B cell (primary cell): ENCODE measurements at regions not wholly inside any gene's neighbourhood (a gene's known extent, or its start where the extent isn't known, plus 50 kb on each side); places are given as distances from the start of the nearest gene placed in this dataset.

Source experiments
- CTCF ChIP-seq: fragments of 200-600 bp; IDR thresholded peaks from one replicate; pipeline ENCODE4 v1.8.0; 2022; ENCODE audit warnings: antibody characterized with exemption, mild to moderate bottlenecking
- EZH2 ChIP-seq: IDR thresholded peaks from 2 replicates; pipeline ENCODE4 v1.6.1; 2012; ENCODE audit warnings: borderline replicate concordance, low read depth, mild to moderate bottlenecking, moderate library complexity, low read length; ENCODE audit not compliant: insufficient read depth, poor library complexity, severe bottlenecking

GRCh38 chr6:48177786-48178185, 66.8 kb upstream of the PTCHD4 start:
- TF ChIP-seq CTCF = no peak
- no peak for TF ChIP-seq EZH2
